SK-N-SH (cell line): ENCODE measurements at regions not wholly inside any gene's neighbourhood (a gene's known extent, or its start where the extent isn't known, plus 50 kb on each side); places are given as distances from the start of the nearest gene placed in this dataset.
"Not testable (repeated sequence)": the region's sequence is repeated elsewhere in the genome, so short reads cannot be mapped to it uniquely, and the experiment has no call there.

Source experiments
- CTCF ChIA-PET: fragments of 300-600, 350-600 bp; formaldehyde crosslinking; extraction: SDS; loops from one replicate; lab custom pipeline; 2021; lab: Yijun Ruan, JAX
- POLR2A ChIA-PET: fragments of 350-600 bp; sonication (Branson Sonifier 250); formaldehyde crosslinking; extraction: SDS; loops from one replicate; lab custom pipeline; 2020; ENCODE audit warnings: antibody characterized with exemption, inconsistent platforms; lab: Yijun Ruan, JAX
- DNase-seq: peaks from one replicate; pipeline ENCODE4 v3.0.0; 2012
- H2AFZ ChIP-seq: fragments of 200-600 bp; sonication (generic); 2 replicates; pipeline ENCODE4 v1.8.1; 2016; ENCODE audit warnings: antibody characterized with exemption, mild to moderate bottlenecking, low read depth
- H3F3A ChIP-seq: fragments of 200-600 bp; sonication (generic); replicated peaks from 2 replicates; pipeline ENCODE3; 2016; ENCODE audit warnings: antibody characterized with exemption, mild to moderate bottlenecking; ENCODE audit not compliant: insufficient read depth
- H3K27ac ChIP-seq, 2 experiments: fragments of 200-500 bp in 1 of 2; fragments of 200-600 bp in 1 of 2; sonication (Bioruptor generic) in 1 of 2; sonication (generic), shearing (Covaris generic) in 1 of 2; 2 replicates each; pipeline versions ENCODE4 v1.5.1 to v1.6.1; 2014 to 2016; ENCODE audit warnings: low read depth in 2 of 2, inconsistent platforms in 1 of 2, low read length in 1 of 2, mild to moderate bottlenecking in 1 of 2, mixed read lengths in 1 of 2
- H3K27me3 ChIP-seq: fragments of 200-600 bp; sonication (generic), shearing (Covaris generic); 2 replicates; pipeline ENCODE4 v1.6.1; 2016; ENCODE audit warnings: mixed run types; ENCODE audit not compliant: insufficient read depth
- H3K36me3 ChIP-seq, 2 experiments: fragments of 200-500 bp in 1 of 2; fragments of 200-600 bp in 1 of 2; sonication (Bioruptor generic) in 1 of 2; sonication (generic) in 1 of 2; replicated peaks in 1 of 2; 2 replicates each; pipeline versions ENCODE3 to v1.5.1; 2014 to 2016; ENCODE audit warnings: low read length in 1 of 2, mild to moderate bottlenecking in 1 of 2; ENCODE audit not compliant: insufficient read depth in 2 of 2, control insufficient read depth in 1 of 2
- H3K4me1 ChIP-seq, 2 experiments: fragments of 200-500 bp in 1 of 2; fragments of 200-600 bp in 1 of 2; sonication (Bioruptor generic) in 1 of 2; sonication (generic), shearing (Covaris generic) in 1 of 2; 2 replicates each; pipeline versions ENCODE4 v1.5.1 to v1.6.1; 2014 to 2016; ENCODE audit warnings: low read depth in 1 of 2, low read length in 1 of 2, mixed run types in 1 of 2; ENCODE audit not compliant: insufficient read depth in 2 of 2, control insufficient read depth in 1 of 2
- H3K4me2 ChIP-seq: fragments of 200-600 bp; sonication (generic), shearing (Covaris generic); 2 replicates; pipeline ENCODE4 v1.6.1; 2017; ENCODE audit warnings: mixed run types
- H3K4me3 ChIP-seq, 2 experiments: fragments of 200-500 bp in 1 of 2; fragments of 200-600 bp in 1 of 2; sonication (Bioruptor generic) in 1 of 2; sonication (generic), shearing (Covaris generic) in 1 of 2; 2 replicates each; pipeline versions ENCODE4 v1.5.1 to v1.8.1; 2014 to 2016; ENCODE audit warnings: low read depth in 2 of 2, inconsistent platforms in 1 of 2, low read length in 1 of 2, mild to moderate bottlenecking in 1 of 2, mixed read lengths in 1 of 2, moderate library complexity in 1 of 2
- H3K79me2 ChIP-seq: fragments of 200-600 bp; sonication (generic); 2 replicates; pipeline ENCODE4 v1.8.1; 2017; ENCODE audit warnings: mild to moderate bottlenecking; ENCODE audit not compliant: insufficient read depth
- H3K9ac ChIP-seq: fragments of 200-600 bp; sonication (generic); 2 replicates; pipeline ENCODE4 v1.6.1; 2017; ENCODE audit warnings: mixed run types
- H3K9me2 ChIP-seq: fragments of 200-600 bp; sonication (generic); 2 replicates; pipeline ENCODE4 v1.6.1; 2017; ENCODE audit warnings: mixed run types
- H3K9me3 ChIP-seq: fragments of 200-600 bp; sonication (generic); 2 replicates; pipeline ENCODE4 v1.6.1; 2017; ENCODE audit warnings: mixed run types, mild to moderate bottlenecking, moderate library complexity
- H4K20me1 ChIP-seq: fragments of 200-600 bp; sonication (generic); 2 replicates; pipeline ENCODE4 v1.6.1; 2017; ENCODE audit warnings: mild to moderate bottlenecking, mixed run types; ENCODE audit not compliant: insufficient read depth
- WGBS: methylation state at CpG from one replicate; pipeline ENCODE4 v1.1.6; 2017; ENCODE audit warnings: low lambda C conversion rate; 5-methylcytosine and 5-hydroxymethylcytosine counted together
- small RNA-seq, 7 experiments: library from RNA; depleted of rRNA; stranded (forward); fragments of <200 nt; gene quantifications; one replicate each; pipeline ENCODE3, GENCODE V24; 2012

DNA sequence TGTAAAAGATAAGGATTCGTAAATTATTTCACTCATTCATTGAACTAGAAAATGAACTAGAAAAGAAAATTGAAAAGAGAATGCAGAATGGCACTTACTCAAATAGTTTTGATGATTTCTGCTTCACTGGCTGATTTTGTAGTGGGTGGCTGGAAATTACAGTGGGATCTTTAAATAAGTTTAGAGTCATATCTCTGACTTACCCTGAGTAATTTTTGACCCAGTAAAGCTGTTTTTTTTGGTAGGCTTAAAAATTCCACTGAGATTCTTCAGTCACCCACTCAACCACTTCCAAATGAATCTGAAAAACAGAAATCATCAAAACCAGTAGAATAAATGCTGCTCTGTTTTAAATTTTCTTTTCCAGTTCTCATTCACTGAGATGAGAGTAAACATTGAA, 604.5 kb downstream of the TUBA3C start:
- DNase-seq, CTCF ChIA-PET, POLR2A ChIA-PET, H3K4me3 ChIP-seq, H3K36me3 ChIP-seq, H3K27ac ChIP-seq, H3K9ac ChIP-seq, H3K27me3 ChIP-seq, H3K79me2 ChIP-seq, H4K20me1 ChIP-seq, H2AFZ ChIP-seq, H3K4me2 ChIP-seq, H3F3A ChIP-seq, H3K9me3 ChIP-seq, H3K9me2 ChIP-seq, H3K4me1 ChIP-seq: not testable (repeated sequence)
- no CpG with 5 or more reads among the region's 1 CpG for WGBS

DNA sequence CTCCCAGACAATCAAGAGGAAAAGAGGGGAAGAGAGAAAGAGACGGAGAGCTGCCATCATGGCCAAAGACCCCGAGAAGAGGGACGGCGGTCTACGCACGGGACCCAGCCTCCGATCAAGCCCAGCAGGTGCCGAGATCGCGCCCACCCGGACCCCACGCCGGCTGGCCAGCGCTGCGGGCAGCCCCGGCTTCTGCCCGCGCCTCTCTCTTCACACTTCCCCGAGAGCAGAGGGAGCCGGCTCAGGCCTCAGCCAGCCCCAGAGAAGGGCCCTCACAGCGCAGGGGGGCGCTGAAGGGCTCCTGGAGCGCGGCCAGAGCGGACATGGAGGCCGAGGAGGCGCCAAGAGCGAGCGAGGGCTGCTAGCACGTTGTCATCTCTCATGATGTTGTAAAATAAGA, 613.7 kb downstream of the TUBA3C start:
- H3F3A ChIP-seq, H2AFZ ChIP-seq, H3K9me3 ChIP-seq, H3K4me2 ChIP-seq, H3K36me3 ChIP-seq, H3K27me3 ChIP-seq, H3K4me1 ChIP-seq, H3K79me2 ChIP-seq, H3K9ac ChIP-seq, H3K9me2 ChIP-seq, H3K4me3 ChIP-seq, POLR2A ChIA-PET, DNase-seq, H4K20me1 ChIP-seq, CTCF ChIA-PET, H3K27ac ChIP-seq: not testable (repeated sequence)
- 0% methylated on average over 4 of the region's 30 CpGs for WGBS

Small RNA genes lying in the stretch of these regions (small RNA-seq; reads per million reads assigned to genes)
- gene LINC00328-2P (0 reads per million in 7 experiments), gene RNA5SP24 (0 to 1.7 (median 0.38) reads per million in 7 experiments), gene RNU6-55P (0 reads per million in 7 experiments), gene RNU6-76P (0 reads per million in 7 experiments)
